ENCODE measurements at regions not wholly inside any gene's neighbourhood (a gene's known extent, or its start where the extent isn't known, plus 50 kb on each side); places are given as distances from the start of the nearest gene placed in this dataset.

GRCh38 chr10:47195274-47195885 is 104.6 kb upstream of the GDF10 start:
- TF ChIP-seq, protein P1, sequence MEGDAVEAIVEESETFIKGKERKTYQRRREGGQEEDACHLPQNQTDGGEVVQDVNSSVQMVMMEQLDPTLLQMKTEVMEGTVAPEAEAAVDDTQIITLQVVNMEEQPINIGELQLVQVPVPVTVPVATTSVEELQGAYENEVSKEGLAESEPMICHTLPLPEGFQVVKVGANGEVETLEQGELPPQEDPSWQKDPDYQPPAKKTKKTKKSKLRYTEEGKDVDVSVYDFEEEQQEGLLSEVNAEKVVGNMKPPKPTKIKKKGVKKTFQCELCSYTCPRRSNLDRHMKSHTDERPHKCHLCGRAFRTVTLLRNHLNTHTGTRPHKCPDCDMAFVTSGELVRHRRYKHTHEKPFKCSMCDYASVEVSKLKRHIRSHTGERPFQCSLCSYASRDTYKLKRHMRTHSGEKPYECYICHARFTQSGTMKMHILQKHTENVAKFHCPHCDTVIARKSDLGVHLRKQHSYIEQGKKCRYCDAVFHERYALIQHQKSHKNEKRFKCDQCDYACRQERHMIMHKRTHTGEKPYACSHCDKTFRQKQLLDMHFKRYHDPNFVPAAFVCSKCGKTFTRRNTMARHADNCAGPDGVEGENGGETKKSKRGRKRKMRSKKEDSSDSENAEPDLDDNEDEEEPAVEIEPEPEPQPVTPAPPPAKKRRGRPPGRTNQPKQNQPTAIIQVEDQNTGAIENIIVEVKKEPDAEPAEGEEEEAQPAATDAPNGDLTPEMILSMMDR (IDR thresholded peaks at IDR 0.05; ENCODE audit: low read depth, low read length) = no peak
- no peak for DNase-seq (ENCODE audit: low read depth in 1 of 2, low spot score in 1 of 2)
- H3K27me3 ChIP-seq = no peaks in the 10 kb centered on the region
- H3K4me1 ChIP-seq (ENCODE audit: low read depth) = no peaks in the 10 kb centered on the region
- no peak overlapping the region for H3K27ac ChIP-seq
- H3K4me3 ChIP-seq = no peak overlapping the region
- no peaks in the 10 kb centered on the region for H3K9me3 ChIP-seq (ENCODE audit: low read depth)
- no peaks in the 10 kb centered on the region for H3K36me3 ChIP-seq

DNA sequence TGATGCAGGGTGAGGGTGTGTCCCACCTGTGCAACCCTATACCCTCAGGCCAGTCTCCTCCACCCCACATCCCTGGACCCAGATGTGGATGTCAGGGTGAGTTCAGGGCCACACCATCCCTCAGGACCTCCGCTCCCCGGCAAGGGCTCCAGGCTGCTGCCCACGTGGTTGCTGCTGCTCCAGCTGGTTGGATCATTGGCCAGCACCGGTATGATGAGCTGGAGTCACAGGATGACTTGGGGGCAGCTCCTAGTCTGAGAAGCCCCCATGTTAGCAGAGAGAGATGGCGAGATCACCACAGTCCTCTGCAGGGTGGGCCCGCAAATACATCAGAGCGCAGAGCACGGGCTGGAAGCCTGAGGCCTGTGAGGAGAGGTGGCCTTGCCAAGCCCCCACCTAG is 103.3 kb upstream of the GDF10 start:
- no peak for DNase-seq (ENCODE audit: low read depth in 1 of 2, low spot score in 1 of 2)
- Histone ChIP-seq H3K36me3 (no peaks in the 10 kb centered on the region), H3K4me1 (ENCODE audit: low read depth) (no peaks in the 10 kb centered on the region), H3K27me3 (no peaks in the 10 kb centered on the region), H3K9me3 (ENCODE audit: low read depth) (no peaks in the 10 kb centered on the region), H3K4me3 (no peak overlapping the region), H3K27ac (no peak overlapping the region)
- TF ChIP-seq, protein P1 (IDR thresholded peaks at IDR 0.05; ENCODE audit: low read depth, low read length) = no peak

- no peak for DNase-seq (ENCODE audit: low read depth in 1 of 2, low spot score in 1 of 2)
- no peak overlapping the region for H3K27ac ChIP-seq
Observed at GRCh38 chr10:47198221-47198620, 101.8 kb upstream of the GDF10 start.

GRCh38 chr10:47205192-47205591 is 94.8 kb upstream of the GDF10 start:
- Histone ChIP-seq H3K27me3 (no peaks in the 10 kb centered on the region), H3K4me3 (no peak overlapping the region), H3K9me3 (ENCODE audit: low read depth) (no peaks in the 10 kb centered on the region), H3K27ac (no peak overlapping the region), H3K36me3 (no peaks in the 10 kb centered on the region), H3K4me1 (ENCODE audit: low read depth) (peaks cover 10% of the 10 kb centered on the region)
- TF ChIP-seq, protein P1 (IDR thresholded peaks at IDR 0.05; ENCODE audit: low read depth, low read length) = no peak
- no peak for DNase-seq (ENCODE audit: low read depth in 1 of 2, low spot score in 1 of 2)

More at GRCh38 chr10:47198221-47198620, 101.8 kb upstream of the GDF10 start:
- Histone ChIP-seq H3K4me3 (no peak overlapping the region), H3K36me3 (no peaks in the 10 kb centered on the region), H3K27me3 (no peaks in the 10 kb centered on the region), H3K4me1 (ENCODE audit: low read depth) (no peaks in the 10 kb centered on the region), H3K9me3 (ENCODE audit: low read depth) (no peaks in the 10 kb centered on the region)
- TF ChIP-seq, protein P1 (IDR thresholded peaks at IDR 0.05; ENCODE audit: low read depth, low read length) = no peak

DNA sequence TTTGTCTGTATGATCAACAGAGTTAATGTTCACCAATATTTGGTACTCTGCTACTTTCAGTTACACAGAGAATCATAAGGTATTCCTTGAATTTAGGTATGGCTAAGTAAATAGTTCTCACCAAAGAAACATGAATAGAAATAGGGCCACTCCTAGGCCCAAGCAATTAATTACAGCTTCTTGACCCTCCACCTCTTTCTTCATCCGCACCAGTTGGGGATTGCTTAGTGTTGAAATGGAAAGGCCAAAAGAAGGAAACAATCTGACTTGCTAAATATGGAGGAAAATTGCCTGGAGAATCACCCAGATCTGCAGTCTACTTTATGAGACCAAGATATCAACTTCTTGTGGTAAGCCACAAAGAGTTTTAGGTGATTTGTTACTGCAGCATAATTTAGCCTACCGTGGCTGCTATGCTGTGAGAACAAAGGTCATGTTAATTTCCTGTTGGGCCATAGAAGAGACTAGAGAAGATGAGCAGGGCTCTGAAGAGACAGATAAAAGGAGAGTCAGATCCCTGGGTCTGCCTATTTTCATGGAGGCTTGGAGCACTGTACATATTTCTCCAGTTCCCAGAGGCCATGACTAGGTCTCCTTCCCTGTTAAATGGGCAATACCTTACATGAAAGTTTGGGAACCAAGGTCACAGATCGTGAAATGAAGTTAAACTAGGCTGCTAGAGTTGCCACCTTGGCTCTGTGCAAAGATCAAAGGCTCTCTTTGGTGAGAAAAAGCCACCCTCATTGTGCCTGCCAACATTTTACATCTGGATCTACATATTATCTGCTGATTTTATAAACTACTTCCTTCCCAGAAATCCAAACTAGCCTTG is 93.3 kb upstream of the GDF10 start:
- Histone ChIP-seq H3K4me1 (ENCODE audit: low read depth) (peaks cover 10% of the 10 kb centered on the region), H3K4me3 (no peak overlapping the region), H3K27me3 (no peaks in the 10 kb centered on the region), H3K9me3 (ENCODE audit: low read depth) (no peaks in the 10 kb centered on the region), H3K36me3 (no peaks in the 10 kb centered on the region), H3K27ac (peak overlapping the region; percentile 24)
- peak in 1 of 2 donors; percentile 18 for DNase-seq (ENCODE audit: low read depth in 1 of 2, low spot score in 1 of 2)
- TF ChIP-seq, protein P1 (IDR thresholded peaks at IDR 0.05; ENCODE audit: low read depth, low read length) = no peak
